Erythroblast (primary cell): ENCODE measurements at regions not wholly inside any gene's neighbourhood (a gene's known extent, or its start where the extent isn't known, plus 50 kb on each side); places are given as distances from the start of the nearest gene placed in this dataset.

ENCODE experiments used
- GATA1 ChIP-seq: IDR thresholded peaks from 2 replicates; pipeline ENCODE4 v1.6.1; 2011; ENCODE audit warnings: low read depth, mild to moderate bottlenecking, control low read depth, low read length, moderate library complexity
- POLR2A ChIP-seq: IDR thresholded peaks from 2 replicates; pipeline ENCODE4 v1.6.1; 2011; ENCODE audit warnings: mild to moderate bottlenecking, low read length

GRCh38 chr15:36364377-36364776 lies 215.0 kb upstream of the CDIN1 start:
- no peak for TF ChIP-seq POLR2A
- TF ChIP-seq GATA1, result no peak
